Suprapubic skin (tissue), 4 donors: ENCODE measurements at regions not wholly inside any gene's neighbourhood (a gene's known extent, or its start where the extent isn't known, plus 50 kb on each side); places are given as distances from the start of the nearest gene placed in this dataset.

Experiments
- CTCF ChIP-seq, 2 donors: fragments of 200-600 bp in 1 of 2; fragments of 450-650 bp in 1 of 2; sonication (generic) in 1 of 2; IDR thresholded peaks; one replicate each; pipeline ENCODE4 v1.5.1; 2016 to 2019; ENCODE audit warnings: antibody characterized with exemption in 2 of 2, mild to moderate bottlenecking in 1 of 2, moderate library complexity in 1 of 2
- POLR2A ChIP-seq, 2 donors: fragments of 450-650 bp; IDR thresholded peaks; one replicate each; pipeline ENCODE4 v1.6.1; 2017; ENCODE audit warnings: antibody characterized with exemption in 2 of 2, mild to moderate bottlenecking in 2 of 2, moderate library complexity in 2 of 2
- POLR2AphosphoS5 ChIP-seq, 3 donors: sonication (generic); formaldehyde crosslinking; IDR thresholded peaks; one replicate each; pipeline ENCODE4 v1.6.1; 2017; ENCODE audit warnings: antibody characterized with exemption in 3 of 3

GRCh38 chr7:93719546-93719945 is 145.0 kb upstream of the CALCR start:
- no peak for TF ChIP-seq CTCF (IDR thresholded peaks at IDR 0.05)
- TF ChIP-seq POLR2A (IDR thresholded peaks at IDR 0.05): no peak
- TF ChIP-seq POLR2AphosphoS5 (IDR thresholded peaks at IDR 0.05): no peak
